HG03025 (cell line): ENCODE measurements at regions not wholly inside any gene's neighbourhood (a gene's known extent, or its start where the extent isn't known, plus 50 kb on each side); places are given as distances from the start of the nearest gene placed in this dataset.
"Not testable (repeated sequence)": the region's sequence is repeated elsewhere in the genome, so short reads cannot be mapped to it uniquely, and the experiment has no call there.

ENCODE experiments used
- ATAC-seq: cut with Tn5 transposase; IDR thresholded peaks from one replicate; pipeline ENCODE4 v1.9.1; 2021; ENCODE audit warnings: mild to moderate bottlenecking, moderate library complexity; ENCODE audit not compliant: unreplicated experiment, low FRiP score

DNA sequence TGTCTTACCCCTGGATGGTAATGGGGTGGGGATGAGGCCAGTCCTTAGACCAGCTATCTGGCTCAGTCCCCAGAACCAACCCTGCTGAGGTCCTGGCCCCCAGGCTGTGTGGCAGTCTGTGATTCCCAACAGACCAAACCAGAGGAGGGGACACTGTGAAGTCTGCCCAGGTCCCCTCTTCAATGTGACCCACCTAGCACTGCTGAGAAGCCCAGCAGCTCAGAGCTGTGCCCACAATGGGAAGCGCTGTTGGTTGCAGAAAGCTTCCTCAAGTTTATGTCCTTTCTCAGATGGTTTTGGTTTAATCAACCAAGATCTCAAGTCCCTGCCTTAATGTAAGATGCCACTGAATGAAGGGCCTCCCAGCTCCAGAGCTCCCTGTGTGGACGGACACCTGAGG, 114.7 kb upstream of the IGLL5 start:
- no peak for ATAC-seq

DNA sequence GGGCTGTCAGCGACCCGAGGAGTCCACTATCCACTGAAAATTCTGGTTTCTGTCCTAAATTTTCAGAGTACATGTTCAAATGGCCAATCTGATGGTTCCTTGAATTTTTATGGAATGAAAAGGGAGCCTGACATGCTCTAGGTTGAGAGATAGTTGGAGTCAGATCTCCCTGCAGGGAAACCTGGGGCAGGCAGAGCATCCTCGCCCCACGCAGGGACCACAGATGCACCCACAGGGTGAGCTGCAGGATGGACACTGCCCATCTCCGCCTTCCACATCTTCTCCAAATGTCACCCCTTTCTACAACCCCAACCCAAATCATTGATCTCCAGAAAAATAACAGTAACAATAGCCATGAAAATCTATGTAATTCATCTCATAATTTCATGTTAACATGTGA, 114.2 kb upstream of the IGLL5 start:
- ATAC-seq, result no peak

DNA sequence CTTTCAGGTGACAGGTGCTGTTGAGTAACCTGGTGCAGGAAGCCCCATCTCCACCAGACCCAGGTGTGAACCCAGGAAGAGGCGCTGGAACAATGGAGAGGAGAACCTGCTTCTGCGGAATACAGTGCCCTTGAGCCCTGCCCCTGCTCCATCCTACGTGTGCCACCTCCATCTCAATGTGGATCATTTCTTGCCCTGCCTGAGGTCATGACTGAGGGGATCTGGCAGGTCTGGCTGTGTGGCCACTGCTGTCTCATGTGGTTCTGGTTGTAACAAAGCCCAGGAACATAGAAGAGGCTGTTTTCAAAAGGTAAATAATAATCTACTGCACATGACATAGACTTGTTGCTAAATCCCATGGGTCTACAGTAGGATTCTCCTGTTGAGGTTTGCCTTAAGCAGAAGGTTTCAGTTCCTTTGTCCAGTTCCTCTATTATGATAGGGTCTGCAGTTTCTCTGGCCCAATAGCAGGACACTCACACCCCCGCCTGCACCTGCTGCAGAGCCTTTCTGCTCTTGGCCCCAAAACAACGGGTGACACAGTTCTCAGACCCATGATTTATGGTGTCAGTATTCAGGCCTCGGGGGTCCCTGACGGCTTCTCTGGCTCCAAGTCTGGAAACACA, 113.5 kb upstream of the IGLL5 start:
- ATAC-seq, result no peak

DNA sequence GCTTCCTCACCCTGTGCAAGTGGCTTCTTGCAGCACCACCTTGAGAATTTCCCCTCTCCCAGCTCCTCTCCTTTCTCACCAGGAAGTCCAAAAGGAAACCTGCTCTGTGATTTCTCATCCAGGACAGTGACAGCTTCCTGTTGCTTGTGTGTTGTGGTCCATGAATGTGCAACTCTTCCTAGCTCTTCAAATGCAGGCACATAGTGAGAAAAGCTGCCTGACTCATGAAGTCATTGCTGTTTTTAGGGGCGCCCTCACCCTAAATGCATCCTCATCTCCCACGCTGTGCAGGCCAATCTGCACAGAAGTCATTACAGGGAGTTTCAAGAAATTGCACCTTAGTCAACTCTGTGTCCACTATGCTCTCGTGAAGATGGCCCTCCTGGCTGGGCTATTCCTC, 112.9 kb upstream of the IGLL5 start:
- ATAC-seq, result not testable (repeated sequence)

DNA sequence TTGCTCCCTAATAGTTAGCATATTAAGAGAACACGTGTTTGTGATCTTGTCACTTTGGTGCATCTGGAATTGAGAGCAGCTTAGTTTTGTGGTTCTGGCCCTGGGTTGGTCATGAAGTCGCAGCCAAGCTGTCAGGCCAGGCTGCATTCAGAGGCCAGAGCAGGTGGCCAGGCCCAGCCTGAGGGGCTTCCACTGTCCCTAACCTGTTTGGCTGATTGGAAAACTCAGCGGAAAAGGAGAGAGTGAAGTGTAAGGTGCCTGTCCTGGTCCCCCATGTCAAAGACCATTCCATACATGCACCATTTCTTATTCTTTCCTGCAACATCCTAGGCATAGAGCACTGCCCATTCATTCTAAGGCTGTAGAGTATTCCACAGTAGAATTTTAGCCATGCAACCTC, 111.5 kb upstream of the IGLL5 start:
- no peak for ATAC-seq

DNA sequence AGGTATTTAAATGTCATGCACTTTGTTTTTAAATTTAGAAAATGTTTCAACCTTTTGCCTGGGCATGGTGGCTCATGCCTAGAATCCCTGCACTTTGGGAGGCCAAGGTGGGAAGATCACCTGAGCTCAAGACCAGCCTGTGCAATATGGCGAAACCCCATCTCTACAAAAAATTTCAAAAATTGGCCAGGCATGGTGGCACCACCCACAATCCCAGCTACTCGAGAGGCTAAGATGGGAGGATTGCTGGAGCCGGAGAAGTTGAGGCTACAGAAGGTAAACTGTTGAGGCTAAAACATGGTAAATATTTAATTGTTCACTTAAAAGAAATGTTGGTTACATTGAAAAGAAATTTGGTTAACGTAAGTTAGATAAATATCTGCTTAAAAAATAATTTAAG, 108.4 kb upstream of the IGLL5 start:
- no peak for ATAC-seq

DNA sequence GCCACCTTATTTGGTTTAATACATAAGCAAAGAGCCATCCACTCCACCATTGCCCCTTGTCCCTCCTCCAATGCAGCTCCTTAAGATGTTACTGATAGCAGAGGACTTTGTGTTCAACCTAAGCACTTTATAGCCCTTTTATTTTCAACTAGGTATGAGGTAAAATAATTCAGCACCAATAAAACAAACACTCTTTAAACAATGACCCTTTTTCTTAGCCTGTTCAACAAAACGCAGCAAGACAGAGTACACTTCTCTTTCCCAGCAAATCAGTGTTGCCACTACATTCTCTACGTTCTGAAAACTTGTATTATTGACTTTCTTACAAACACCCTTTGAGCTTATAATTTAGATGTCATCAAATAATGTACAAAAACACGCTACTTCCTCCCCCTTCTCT, 104.0 kb upstream of the IGLL5 start:
- ATAC-seq, result no peak

DNA sequence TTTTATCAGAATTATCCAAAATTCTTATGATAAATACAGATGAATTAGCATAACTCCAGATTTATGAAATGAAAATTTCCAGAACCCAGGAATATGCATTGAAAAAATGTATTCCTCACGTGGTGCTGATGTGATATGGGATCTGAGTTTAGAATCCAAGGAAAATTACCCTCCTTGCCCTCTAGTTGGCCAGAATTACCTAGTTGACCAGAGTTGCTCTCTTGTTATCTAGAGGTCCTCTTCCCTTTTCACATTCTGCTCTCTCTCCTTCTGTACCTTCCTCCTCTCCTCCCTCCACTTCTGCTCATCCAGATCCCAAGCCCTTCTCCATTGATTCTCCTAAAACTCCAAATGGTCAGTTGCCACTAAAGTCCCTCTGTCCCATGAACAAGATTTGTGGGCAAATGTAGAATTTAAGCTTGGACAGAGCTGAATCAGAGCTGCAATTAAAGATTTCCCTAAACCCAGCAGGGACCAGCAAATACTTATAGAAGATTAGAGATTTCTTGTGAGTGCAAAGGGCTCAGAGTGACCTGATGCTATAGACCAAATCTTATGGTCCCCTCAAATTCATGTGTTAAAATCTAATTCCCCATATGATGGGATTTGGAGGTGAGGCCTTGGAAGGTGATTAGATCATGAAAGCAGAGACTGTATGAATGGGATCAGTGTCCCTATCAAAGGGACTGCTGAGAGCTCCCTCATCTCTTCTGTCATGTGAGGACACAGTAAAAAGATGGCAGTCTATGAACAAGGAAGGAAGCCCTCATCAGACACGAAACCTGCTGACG, 103.2 kb upstream of the IGLL5 start:
- no peak for ATAC-seq

DNA sequence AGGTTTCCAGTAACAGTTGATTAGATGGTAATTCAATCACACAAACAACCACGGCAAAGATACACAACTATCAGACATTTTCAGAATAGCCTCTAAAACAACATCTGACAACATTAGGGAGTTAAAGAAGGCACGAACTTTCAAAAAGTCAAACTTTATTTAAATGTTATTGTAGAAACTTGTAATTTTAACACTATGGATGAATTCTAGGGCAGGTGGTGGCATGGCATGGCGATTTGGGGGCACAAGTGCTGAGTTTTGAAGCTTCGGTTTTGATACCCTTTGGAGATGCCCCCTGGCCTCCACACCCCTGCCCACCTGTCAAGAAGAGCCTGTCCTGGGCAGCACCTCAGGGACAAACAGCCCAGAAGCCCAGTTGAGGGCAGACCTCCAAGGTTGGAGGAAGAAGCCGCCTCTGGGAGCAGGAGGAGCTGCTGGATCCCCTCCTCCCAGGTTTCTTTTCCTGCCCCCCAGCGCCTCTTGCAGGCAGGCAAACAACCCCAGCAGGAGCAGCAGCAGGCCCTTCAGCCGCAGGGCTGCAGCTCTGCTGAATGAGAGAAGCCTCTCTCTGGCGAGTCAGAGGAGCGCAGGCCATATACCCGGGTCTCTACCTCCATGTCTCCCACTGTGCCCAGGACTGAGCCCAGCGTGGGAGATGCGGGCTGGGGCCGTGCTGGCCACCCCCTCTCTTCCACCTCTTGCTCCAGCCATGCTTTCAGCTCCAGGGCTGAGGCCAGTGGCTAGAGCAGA, 102.1 kb upstream of the IGLL5 start:
- ATAC-seq, result no peak

DNA sequence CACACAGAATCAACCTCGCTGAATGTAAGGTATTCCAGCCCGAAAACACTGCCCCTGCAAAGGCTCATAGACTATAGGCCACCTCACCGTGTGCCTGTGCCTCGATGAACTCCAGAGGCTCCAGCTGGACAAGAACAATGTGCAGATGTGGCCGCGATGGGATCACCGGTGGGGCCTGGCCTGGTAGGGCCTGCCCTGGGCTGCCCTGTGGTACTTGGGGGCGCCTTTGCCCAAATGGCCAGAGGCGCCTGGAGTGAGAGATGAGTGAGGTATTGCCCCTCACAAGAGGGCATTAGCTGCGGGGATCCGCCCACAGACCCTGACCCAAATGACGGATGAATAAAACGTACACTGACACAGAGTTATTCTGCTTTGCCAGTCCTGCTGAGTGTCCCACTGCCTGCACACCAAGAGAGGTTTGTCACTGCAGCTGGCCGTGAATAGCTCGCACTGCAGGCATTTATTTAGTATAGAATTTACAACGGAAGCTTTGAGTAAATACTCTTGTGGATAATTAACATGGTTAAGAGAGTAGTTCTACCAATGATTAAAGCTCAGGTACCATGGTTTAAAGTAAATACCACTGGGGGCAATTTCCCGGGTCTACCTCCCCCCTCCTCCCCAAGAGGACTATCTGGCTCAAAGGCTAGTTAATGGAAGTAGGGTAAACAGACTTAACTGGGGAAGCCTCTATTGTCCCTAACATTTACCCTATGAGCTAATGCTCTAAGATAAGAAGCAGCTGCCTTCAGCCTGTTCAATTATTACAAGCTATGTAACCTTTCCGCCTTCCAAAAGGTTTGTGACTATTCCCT, 101.1 kb upstream of the IGLL5 start:
- ATAC-seq, result no peak

DNA sequence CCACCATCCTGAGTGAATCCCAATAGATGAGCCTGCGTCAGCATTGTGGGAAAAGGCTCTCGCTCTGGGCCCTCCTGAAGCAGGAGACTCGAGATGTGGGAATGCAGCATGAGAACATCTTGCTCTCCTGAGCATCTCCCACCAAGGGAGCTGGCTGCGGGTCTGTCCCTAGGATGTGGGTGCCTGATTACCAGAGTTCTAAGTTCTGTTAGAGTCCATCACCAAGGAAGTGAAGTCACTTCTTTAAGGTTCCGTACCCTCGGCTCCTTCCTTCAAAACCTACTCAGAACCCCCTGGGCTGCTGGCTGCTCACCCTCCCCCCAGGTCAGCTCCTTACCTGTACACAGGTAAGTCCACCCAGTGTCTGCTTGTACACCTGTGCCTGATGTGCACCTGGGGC, 100.5 kb upstream of the IGLL5 start:
- ATAC-seq, result no peak

DNA sequence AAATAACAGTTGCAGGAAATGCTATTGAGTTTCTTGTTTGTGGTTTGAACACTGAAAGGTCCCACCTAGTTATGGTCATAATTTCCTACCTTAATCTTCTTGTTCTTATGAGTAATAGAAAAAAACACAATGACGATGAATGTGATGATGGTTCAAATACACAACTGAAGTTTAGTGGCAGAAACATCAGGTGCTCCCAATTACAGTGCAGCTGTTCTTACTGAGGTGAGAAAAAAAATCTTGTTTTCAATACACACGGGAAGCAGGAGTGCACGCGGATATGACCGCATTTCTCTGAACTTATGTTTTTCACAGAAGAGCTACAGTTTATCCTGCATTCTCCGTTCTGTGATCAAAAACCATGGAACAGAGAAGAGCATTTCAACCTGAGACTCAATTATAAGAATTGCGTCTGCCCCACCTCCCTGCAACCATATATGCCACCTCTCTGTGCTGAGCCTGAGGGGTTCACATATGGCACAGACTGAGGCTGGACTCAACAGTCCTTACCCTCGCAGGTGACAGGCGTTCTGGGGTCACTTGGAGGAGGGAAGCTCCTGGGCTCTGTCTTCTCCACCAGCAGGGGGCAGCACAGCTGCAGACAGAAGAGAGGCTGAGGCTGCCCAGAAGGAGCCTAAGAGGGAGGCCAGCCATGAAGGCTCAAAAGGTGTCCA, 99.7 kb upstream of the IGLL5 start:
- ATAC-seq, result no peak

DNA sequence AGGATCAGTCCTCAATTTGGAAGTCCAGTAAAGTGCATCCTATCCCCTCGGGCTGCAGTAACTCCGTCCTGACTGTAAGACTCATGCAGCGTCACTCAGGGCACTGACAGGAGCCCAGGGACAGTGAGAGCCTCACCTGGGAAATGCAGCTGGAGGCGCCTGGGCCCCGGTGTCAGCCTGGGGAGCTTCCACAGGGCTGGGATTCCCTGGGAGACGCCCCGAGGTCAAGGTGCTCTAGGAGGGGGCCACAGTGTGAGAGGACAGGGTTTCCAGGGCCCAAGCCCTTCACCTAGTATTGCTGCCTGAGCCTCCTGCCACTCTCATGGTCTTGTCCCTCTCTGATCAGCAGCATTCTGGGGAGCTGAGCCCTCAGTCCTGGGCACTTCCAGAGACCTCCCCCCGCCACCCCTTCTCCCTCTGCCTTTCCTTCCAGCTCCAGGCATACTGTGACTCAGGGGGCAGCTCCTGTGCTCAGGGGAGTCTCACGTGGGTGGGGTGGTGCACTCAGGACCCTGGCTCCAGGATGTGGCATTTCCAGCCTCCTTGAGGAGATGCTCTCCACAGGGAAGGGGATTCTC, 99.1 kb upstream of the IGLL5 start:
- ATAC-seq, result no peak

DNA sequence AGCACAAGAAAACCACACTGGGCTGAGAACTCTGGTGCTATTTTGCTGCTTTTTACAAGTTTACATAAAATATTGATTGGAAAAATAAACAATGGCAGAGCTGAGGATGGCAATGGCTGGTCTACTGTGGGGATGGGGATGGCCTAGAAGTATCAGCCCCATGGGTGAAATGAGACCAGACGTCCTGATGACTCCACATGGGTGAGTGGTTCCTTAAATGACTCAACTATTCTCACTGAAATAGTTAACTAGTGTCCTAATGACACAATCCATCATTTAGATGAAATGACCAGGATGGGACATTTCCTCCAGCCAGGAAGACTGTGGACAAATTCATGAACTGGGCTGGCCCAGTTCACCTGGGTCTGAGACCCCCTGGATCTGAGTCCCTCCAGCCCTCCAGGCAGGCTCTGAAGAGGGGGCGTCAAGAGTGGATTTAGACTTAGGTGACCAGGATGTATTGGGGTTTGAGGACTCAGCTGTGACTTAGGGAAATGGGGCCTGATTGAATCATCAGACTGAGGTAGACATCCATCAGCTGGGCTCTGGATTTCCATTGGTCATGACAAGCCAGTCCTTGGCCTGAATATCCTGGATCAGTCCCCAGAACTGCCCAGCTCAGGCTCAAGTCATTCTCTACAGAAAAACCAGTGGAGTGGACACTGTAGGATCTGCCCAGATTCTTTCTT, 98.2 kb upstream of the IGLL5 start:
- ATAC-seq, result no peak

DNA sequence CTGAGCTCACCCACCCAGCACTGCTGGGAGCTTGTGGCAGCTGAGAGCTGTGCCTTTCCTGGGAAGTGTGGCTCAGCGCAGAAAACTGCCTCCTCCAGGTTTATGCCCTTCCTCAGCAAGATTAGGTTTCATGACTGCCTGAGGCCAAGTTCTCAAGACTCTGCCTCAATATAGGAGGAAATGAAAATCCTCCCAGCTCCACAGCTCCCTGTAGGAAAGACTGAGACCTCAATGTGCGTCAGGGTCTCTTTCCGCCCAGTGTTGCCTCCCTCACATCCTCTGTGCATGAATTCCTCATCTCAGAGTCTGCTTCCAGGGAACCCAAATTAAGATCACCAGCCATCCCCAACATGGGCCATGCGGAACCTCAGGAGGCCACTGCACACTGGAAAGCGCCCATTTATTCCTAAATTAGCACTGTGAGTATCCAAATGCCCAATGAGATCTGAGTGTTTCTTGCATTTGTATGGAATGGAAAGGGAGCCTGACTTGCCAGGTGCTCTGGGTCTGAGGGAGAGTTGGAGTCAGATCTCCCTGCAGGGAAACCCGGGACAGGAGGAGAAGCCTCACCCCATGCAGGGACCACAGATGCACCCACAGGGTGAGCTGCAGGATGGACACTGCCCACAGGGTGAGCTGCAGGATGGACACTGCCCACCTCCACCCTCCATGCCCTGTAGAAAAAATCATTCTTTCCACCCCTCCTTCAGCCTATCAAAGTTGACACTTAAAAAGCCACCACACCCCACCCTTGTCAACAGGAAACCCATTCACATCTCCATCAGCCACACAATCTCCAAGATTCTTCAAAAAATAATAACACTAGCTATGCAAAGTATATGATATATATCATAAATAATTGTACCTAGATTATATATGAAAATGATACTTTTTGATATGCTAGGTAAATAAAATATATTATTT, 97.4 kb upstream of the IGLL5 start:
- no peak for ATAC-seq

DNA sequence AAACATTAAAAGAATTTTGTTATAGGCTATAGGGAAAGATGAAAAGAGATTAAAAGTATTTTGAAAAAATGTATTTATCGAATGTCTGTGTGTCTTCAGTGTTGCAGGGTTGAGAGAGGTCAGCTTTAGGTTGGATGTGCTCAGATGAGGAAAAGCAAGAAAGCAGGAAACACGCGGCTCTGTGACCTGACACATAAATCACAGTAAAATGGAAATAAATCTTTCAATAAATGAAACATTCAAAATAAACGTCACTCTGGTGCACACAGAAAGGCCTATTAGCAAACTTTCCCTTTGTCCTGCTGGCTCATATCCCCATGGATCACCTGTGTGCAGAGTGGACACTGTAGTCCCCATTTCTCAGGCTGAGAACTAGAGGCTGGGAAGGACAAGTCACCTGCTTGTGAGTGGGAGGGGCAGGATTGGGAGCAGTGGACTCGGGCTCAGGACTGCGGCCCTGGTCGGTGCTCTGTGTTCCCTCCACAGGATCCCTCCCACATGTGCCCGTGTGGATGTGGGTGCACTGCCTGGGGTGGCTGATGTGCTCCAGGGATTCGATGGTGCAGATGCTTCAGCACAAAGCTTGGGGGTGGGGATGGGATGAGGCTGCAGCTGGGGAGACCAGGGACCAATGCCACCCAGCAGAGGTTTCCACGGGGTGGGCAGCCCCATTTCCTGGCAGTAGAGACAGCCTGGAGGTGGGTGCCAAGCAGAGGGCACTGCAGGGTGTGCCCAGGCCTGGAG, 96.0 kb upstream of the IGLL5 start:
- no peak for ATAC-seq

DNA sequence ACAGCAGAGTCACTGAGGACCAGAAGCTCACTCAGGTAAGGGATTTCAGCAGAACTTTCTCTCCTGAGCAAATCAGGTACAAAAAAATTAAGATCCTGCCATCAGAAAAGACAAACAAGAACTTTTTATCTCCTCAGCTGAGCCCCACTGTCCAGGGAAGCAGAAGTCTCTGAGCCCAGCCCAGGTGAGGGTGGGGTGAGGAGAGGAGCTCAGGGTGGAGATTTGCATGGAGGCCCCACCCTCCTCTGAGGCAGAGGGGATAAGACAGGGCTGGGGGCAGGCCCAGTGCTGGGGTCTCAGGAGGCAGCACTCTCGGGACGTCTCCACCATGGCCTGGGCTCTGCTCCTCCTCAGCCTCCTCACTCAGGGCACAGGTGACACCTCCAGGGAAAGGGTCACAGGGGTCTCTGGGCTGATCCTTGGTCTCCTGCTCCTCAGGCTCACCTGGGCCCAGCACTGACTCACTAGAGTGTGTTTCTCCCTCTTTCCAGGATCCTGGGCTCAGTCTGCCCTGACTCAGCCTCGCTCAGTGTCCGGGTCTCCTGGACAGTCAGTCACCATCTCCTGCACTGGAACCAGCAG, 95.3 kb upstream of the IGLL5 start:
- ATAC-seq, result not testable (repeated sequence)
